HG03108 (cell line): ENCODE measurements at regions not wholly inside any gene's neighbourhood (a gene's known extent, or its start where the extent isn't known, plus 50 kb on each side); places are given as distances from the start of the nearest gene placed in this dataset.
"Not testable (repeated sequence)": the region's sequence is repeated elsewhere in the genome, so short reads cannot be mapped to it uniquely, and the experiment has no call there.

Experiments
- ATAC-seq: cut with Tn5 transposase; IDR thresholded peaks from one replicate; pipeline ENCODE4 v1.9.1; 2021; ENCODE audit warnings: moderate library complexity; ENCODE audit not compliant: unreplicated experiment

GRCh38 chr4:104002318-104002717 lies 282.5 kb upstream of the TACR3 start:
- ATAC-seq = not testable (repeated sequence)

- no peak for ATAC-seq
These were observed 279.0 kb upstream of the TACR3 start for GRCh38 chr4:103998756-103999155.

GRCh38 chr4:103996637-103997036 lies 276.9 kb upstream of the TACR3 start:
- ATAC-seq = no peak

- ATAC-seq = no peak
These were observed 276.3 kb upstream of the TACR3 start for GRCh38 chr4:103996064-103996463.

GRCh38 chr4:103994059-103994458 lies 274.3 kb upstream of the TACR3 start:
- ATAC-seq = no peak

GRCh38 chr4:103982454-103982853 lies 262.7 kb upstream of the TACR3 start:
- ATAC-seq = no peak

- no peak for ATAC-seq
These were observed 228.6 kb upstream of the TACR3 start for GRCh38 chr4:103948244-103949018.

- ATAC-seq = no peak
These were observed 227.8 kb upstream of the TACR3 start for GRCh38 chr4:103947617-103948016.

GRCh38 chr4:103946621-103947268 lies 227.0 kb upstream of the TACR3 start:
- not testable (repeated sequence) for ATAC-seq

- ATAC-seq = no peak
These were observed 218.7 kb upstream of the TACR3 start for GRCh38 chr4:103938488-103938887.

- ATAC-seq = no peak
These were observed 216.9 kb upstream of the TACR3 start for GRCh38 chr4:103936653-103937145.

- peak; percentile 72 for ATAC-seq
These were observed 214.5 kb upstream of the TACR3 start for GRCh38 chr4:103934178-103934789.

- no peak for ATAC-seq
These were observed 208.6 kb upstream of the TACR3 start for GRCh38 chr4:103928370-103928769.

- no peak for ATAC-seq
These were observed 203.8 kb upstream of the TACR3 start for GRCh38 chr4:103923551-103923950.

- ATAC-seq = no peak
These were observed 198.4 kb upstream of the TACR3 start for GRCh38 chr4:103918214-103918613.

GRCh38 chr4:103915224-103915869 lies 195.6 kb upstream of the TACR3 start:
- peak; percentile 87 for ATAC-seq

GRCh38 chr4:103907414-103907813 lies 187.6 kb upstream of the TACR3 start:
- ATAC-seq = no peak

GRCh38 chr4:103904123-103904522 lies 184.3 kb upstream of the TACR3 start:
- ATAC-seq = no peak

- ATAC-seq = no peak
These were observed 182.9 kb upstream of the TACR3 start for GRCh38 chr4:103902730-103903129.

GRCh38 chr4:103895876-103896465 lies 176.2 kb upstream of the TACR3 start:
- ATAC-seq = no peak

GRCh38 chr4:103892586-103892985 lies 172.8 kb upstream of the TACR3 start:
- ATAC-seq = no peak
